ENCODE measurements at regions not wholly inside any gene's neighbourhood (a gene's known extent, or its start where the extent isn't known, plus 50 kb on each side); places are given as distances from the start of the nearest gene placed in this dataset.

- ChIA-PET POLR2A (no interaction called here), CTCF (interaction anchor here (0.7 kb wide), 2 partner anchors 132 to 923 kb away, joined by 3 read pairs; no protein-coding TSS in a partner anchor)
- Histone ChIP-seq H3K36me3 (ENCODE audit: control insufficient read depth in 2 of 2, insufficient read depth in 1 of 2, low read length in 2 of 2) (no peaks in the 10 kb centered on the region), H3K4me3 (ENCODE audit: low read depth, low read length) (no peak overlapping the region), H3K4me1 (ENCODE audit: control insufficient read depth, insufficient read depth, low read length) (no peaks in the 10 kb centered on the region), H3K9me3 (ENCODE audit: control insufficient read depth, insufficient read depth, low read depth, low read length) (no peaks in the 10 kb centered on the region), H3K27ac (ENCODE audit: extremely low read depth, low read depth, low read length) (no peak overlapping the region)
- TF ChIP-seq ZNF791 (tag by site-specific recombination; IDR thresholded peaks at IDR 0.05) = no peak
- TF ChIP-seq ZNF280D (tag by site-specific recombination; IDR thresholded peaks at IDR 0.05) = no peak
- no peak for TF ChIP-seq ZEB2 (tag by site-specific recombination; IDR thresholded peaks at IDR 0.05)
- no peak for TF ChIP-seq ZSCAN18 (tag by site-specific recombination; IDR thresholded peaks at IDR 0.05)
- no peak for TF ChIP-seq ZBTB1 (tag by site-specific recombination; IDR thresholded peaks at IDR 0.05)
- TF ChIP-seq GLIS2 (tag by site-specific recombination; IDR thresholded peaks at IDR 0.05) = no peak
- TF ChIP-seq ZNF623 (tag by site-specific recombination; IDR thresholded peaks at IDR 0.05) = no peak
- no peak for TF ChIP-seq ZNF837 (tag by site-specific recombination; IDR thresholded peaks at IDR 0.05)
- no peak for TF ChIP-seq ZNF157 (tag by site-specific recombination; IDR thresholded peaks at IDR 0.05)
- no peak for TF ChIP-seq ZBTB6 (tag by site-specific recombination; IDR thresholded peaks at IDR 0.05)
- TF ChIP-seq ZNF785 (tag by site-specific recombination; IDR thresholded peaks at IDR 0.05) = no peak
- no peak for TF ChIP-seq YY1 (tag by site-specific recombination; IDR thresholded peaks at IDR 0.05)
- TF ChIP-seq ZBTB10 (tag by site-specific recombination; IDR thresholded peaks at IDR 0.05) = no peak
- no peak for TF ChIP-seq ZNF223 (tag by site-specific recombination; IDR thresholded peaks at IDR 0.05)
- no peak for TF ChIP-seq PRDM1 (tag by site-specific recombination; IDR thresholded peaks at IDR 0.05)
- no peak for TF ChIP-seq IKZF3 (tag by site-specific recombination; IDR thresholded peaks at IDR 0.05)
- no peak for TF ChIP-seq OSR2 (tag by site-specific recombination; IDR thresholded peaks at IDR 0.05)
- TF ChIP-seq ZSCAN16 (tag by site-specific recombination; IDR thresholded peaks at IDR 0.05) = no peak
- TF ChIP-seq ZNF677 (tag by site-specific recombination; IDR thresholded peaks at IDR 0.05) = no peak
- TF ChIP-seq ZNF362 (tag by site-specific recombination; IDR thresholded peaks at IDR 0.05) = no peak
Observed at GRCh38 chr13:90447734-90448101, 899.8 kb upstream of the MIR17HG start.

Data from HEK293 (cell line).